Embryonic facial prominence (tissue), 1 donor: ENCODE measurements at regions not wholly inside any gene's neighbourhood (a gene's known extent, or its start where the extent isn't known, plus 50 kb on each side); places are given as distances from the start of the nearest gene placed in this dataset.
A peak's percentile ranks its signal among the peaks of the same experiment; 100 is the strongest.

Experiments
- DNase-seq: peaks from one replicate; pipeline ENCODE4 v3.0.0-alpha.2; 2016; ENCODE audit errors: extremely low spot score

DNA sequence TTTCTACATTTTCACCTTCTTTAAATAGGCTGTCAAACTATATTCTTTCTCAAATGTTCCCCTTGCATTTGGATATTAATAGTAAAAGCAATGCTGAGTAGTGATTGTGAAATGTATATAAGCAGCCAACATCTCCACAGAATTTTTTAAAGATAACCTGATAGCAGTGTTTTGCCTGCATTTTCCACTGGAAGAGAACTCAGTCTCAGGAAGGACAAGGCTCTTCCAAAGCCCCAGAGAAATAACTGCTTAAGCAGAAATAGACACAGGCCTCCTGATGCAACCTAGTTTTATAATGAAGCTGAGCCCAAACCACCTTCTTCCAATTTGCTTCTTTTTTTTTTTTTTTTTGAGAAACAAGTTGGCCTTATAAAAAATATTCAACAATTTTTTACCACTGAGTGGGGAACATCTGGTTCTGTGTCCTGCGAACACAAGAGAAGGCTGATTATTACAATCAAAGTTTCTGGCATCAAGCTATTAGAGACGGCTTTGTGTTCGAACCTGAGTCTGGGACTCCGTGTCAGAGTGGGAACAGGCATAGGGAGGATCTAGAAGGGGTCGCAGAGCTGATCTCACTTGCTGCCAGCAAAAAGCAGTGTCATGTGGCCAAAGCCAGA is 332.5 kb upstream of the TBL1XR1 start:
- DNase-seq: no peak

DNA sequence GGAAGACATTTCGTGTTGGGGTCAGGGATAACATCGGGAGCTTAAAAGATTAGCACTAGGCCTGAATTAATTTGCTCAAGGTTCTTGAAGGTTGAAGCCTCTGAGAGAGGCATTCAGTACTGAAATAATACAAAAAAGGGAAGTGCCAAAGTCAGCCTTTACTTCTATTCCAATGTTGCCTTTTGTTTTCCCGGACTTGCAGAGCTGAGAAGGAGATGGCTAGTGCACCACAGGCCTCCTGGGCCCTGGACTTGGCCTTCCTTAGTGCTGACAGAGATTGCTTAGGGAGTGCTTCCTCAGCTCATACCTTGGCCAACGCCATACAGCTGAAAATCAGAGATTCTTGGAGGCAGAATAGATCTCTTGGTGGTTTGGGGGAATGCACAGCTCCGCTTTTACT is 333.6 kb upstream of the TBL1XR1 start:
- no peak for DNase-seq

DNA sequence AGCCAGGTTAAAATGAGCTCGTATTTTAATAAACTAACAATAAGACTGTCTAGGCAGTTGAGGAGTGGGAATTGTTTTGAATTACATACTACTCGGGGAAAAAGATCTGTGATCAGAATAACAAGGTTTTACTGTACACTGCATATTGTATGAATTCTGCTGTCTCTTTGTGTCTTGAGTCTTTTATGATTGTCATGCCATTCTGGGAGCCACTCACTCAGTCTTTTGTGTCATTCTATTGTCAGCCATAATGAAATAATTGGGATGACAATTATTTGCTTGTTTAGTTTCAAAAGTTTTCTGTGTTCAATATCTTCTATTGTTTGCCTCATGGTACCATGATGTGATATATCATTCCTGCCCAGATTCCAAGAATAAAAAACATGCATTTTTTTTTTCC is 339.6 kb upstream of the TBL1XR1 start:
- DNase-seq: no peak

DNA sequence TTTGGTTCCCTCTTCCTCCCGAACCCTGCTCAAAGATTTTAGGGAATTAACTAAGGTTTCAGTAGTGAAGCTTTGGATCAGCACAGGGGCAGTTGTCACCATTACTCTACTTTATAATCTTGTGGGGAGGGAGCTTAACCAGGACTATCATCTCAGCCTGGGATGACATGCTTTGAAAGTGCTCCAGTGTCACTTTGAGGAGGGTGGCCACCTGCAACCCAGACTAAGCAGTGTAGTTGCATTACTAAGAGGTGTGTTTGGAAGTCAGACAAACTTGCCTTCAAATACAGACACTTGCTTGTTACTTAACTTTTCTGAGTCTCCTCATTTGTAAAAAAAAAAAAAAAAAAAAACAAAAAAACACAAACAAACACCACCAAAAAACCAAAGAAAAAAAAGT is 340.3 kb upstream of the TBL1XR1 start:
- no peak for DNase-seq

DNA sequence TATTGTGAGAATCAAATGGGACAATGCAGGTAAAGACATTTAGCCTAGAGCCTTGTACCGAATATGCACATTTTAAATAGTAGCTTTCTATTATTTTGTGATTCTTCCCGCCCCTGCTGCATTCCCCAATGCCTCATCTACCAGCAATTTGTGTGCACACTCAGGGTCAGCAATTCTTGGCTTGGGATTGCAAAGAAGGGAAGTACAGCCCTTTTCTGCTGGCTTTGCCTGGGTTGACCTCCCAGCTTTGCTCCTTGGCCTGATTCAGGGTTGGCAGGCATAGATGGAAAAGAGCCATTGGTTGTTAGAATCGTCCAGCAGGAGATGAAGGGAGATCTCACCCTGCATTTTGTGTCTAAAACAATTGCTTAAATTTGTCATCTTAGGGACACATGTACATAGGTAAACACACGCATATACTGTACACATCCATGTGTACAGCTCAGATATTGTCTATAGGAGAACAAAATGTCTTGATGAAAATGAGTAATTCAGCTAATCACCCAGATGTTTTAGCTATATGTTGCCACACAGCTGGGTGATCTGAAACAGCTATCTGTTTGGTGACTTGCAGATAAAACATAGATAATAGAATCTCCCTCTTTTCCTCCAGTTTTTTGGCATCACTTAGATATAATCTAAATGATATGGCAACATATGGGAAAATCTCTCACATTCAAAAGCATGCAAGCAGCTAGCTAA is 340.9 kb upstream of the TBL1XR1 start:
- DNase-seq: no peak

DNA sequence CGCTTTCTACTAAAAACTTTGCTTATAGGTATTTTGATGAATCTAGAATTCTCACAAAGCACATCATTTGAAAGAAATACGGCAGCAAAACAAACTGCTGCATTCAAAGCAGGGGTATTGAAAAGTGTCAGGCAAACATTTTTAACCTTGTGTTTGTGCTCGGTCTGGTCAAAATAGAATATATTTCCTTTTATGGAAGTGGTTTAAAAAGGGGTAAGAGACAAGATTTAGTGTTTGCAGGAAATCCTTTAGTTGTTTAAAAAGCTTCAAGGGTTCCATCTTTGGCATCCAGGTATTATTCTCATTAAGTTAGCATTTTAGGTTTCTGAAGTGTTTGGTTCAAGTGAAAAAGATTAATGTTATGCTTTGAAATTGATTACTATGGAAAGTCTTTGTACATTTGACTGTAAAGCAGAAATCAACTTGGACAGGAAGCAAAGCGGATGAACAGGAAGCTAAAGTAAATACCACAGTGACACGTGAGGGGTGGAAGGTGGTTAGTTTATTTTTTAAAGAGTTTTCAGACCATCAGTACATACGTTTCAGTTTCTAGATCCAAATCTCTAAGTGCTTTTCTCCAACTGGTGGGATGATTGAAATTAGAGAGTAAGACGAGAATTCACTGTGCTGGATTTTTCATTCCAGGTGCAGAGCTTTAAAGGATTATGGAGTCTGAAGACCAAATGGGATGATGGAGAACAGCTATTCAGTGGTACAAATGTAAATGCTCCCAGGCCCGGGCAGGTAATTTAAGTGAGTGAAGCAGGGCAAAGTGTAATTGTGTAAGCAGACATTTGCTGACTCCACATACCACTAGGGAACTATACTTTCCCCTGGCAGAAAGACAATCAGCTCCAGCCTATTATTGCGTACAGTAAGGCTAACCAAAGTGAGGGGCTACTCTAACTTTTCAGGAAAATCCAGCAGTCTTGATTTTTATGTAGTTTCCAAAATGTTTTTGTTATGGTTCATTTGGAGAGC is 341.8 kb upstream of the TBL1XR1 start:
- no peak for DNase-seq

DNA sequence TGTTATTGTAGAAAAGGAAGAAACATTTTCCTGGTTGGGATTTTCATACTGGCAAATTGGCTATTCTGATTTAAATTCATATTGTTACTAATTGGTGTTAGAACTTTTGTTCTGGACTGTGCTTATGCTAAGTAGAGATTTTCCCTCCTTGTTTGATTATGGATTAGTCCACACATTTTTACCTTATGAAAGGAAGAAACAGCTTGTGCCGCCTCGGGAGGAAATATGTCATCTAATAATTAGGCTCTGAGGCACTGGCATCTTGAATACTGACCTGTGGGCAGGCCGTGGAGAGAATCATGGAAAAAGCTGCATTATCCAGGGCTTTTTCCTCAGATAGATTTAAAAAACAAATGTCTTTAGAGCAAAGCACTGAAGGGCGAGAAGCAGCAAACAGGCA is 344.3 kb upstream of the TBL1XR1 start:
- DNase-seq: no peak

DNA sequence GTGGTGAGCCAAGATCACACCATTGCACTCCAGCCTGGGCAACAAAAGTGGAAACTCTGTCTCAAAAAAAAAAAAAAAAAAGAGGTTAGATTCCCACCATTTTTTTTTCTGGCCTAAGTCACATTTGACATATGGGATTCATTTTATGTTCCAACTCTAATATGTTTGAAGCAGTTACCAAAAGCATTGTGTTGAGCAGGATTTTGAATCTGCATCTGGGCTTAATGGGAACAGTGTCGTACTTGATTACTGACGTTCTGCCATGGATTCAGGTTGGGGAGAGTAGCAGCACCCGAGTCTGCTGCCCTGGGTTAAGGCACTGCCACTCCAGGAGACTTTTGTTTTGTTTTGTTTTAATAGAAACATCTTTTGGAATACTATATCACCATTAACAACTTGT is 348.7 kb upstream of the TBL1XR1 start:
- DNase-seq: no peak

DNA sequence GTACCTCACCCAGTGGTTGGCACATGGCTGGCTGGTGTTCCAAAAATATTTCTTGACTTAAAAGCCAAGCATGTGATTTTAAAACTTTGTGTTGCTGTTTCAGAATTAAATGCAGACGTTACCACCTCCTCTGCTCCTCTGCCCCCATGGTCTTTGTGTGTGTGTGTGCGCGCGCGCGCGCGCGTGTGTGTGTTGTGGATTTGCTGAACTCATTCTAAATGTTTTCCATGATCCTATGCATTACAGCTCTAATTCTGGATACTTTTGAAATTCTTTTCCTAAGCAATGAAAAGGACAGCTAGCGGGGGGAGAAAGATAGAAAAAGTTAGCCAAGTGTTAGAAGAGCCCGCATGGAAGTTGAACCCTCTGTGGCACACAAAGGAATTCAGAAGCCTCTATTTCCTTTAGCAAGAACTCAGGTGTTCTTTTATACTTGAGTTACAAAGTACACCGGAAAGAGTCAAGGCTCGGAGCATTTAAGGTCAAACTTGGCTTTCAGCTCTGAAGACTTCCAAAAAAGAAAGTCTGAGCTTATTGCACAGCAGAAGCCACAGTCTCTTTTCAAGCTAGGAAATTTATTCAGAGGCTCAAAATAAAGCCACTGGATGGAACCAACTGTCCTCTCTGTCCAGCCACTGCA is 350.5 kb upstream of the TBL1XR1 start:
- peak; percentile 51 for DNase-seq

DNA sequence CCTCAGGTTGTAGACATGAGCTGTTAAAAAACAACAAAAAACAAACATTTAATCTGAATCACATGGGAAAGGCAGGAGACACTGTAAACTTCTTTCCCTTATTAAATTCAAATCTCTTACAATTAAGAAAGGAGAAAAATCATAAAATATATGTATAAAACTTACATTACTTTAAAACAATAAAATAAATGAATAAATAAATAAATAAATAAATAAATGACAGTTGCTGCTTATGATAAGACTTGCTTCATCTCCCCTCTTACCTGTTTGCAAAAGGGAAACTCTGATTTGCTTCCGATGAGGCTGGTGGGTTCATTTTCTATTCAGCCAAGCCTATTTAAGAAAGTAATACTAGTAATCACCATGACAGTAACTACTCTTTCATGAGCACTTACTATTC is 353.4 kb upstream of the TBL1XR1 start:
- DNase-seq: no peak

DNA sequence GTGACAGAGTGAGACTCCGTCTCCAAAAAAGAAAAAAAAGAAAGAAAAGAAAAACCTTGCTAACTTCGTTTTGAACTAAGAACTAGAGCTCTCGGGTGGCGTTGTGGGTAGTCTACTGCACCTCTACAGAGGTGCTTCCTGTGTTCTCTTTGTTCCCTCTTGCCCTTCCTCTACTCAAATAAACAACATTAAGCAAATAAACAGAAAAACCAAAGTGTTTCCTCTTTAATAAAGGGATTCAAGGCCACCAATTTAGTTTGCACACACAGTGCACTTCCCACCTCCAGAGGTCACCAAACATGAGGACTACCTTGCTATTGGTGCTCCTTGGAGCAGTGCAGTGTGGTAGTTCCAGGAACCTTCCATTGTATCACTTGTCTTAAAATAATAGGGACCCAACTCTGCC is 354.2 kb upstream of the TBL1XR1 start:
- no peak for DNase-seq

DNA sequence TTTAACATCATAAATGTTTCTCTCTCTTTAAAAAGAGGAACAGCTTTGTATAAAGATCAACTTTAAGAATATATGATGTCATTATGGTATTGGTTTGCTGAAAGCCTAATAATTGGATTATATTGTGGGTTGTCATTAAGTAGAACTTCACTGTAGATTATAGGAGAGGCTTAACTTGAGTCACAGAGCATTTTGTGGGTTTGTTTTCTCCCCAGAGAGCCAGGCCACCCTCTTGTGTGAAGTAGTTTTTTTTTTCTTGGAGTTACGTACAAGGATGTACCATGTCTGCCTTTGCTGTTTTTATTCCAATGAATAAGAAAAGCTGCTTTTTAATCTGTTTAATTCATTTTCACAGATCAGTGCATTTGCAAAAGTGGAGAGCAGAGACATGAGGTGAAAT is 354.8 kb upstream of the TBL1XR1 start:
- no peak for DNase-seq

DNA sequence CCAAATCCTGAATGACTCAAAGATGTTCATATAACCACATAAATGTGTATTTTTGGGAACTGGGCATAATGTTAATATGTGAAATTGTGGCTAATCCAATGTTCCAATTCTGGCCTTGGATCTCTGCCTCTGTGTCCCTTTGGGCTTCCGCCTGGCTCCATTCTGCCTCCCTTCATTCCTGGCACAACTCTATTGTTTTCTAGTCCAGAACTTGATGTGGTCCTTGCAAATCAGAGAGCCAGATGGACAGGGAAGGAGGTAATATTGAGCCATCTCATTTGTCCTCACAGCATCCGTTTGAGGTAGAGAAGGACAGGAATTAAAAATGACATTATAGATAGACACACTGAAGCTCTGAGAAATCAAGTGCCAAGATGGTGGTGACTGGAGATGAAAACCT is 355.7 kb upstream of the TBL1XR1 start:
- DNase-seq: no peak

DNA sequence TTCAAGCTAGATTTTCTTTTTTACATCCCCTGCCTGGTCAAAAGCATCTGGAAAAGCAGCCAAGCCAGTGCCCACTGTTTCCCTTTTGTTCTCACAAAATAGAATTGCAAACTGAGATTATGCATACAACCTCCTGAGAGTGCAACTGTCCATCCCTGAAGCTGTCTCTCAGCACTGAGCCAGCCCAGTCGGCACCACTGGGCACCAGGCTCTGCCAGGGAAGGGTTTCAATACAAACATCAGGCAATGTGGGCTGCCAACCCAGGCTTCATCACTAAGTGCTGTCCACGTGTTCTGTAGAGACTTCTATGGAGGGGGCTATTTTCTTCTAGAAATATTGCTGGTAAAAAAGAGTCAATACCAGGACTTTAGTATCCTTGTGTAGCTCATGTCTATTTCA is 356.3 kb upstream of the TBL1XR1 start:
- no peak for DNase-seq

DNA sequence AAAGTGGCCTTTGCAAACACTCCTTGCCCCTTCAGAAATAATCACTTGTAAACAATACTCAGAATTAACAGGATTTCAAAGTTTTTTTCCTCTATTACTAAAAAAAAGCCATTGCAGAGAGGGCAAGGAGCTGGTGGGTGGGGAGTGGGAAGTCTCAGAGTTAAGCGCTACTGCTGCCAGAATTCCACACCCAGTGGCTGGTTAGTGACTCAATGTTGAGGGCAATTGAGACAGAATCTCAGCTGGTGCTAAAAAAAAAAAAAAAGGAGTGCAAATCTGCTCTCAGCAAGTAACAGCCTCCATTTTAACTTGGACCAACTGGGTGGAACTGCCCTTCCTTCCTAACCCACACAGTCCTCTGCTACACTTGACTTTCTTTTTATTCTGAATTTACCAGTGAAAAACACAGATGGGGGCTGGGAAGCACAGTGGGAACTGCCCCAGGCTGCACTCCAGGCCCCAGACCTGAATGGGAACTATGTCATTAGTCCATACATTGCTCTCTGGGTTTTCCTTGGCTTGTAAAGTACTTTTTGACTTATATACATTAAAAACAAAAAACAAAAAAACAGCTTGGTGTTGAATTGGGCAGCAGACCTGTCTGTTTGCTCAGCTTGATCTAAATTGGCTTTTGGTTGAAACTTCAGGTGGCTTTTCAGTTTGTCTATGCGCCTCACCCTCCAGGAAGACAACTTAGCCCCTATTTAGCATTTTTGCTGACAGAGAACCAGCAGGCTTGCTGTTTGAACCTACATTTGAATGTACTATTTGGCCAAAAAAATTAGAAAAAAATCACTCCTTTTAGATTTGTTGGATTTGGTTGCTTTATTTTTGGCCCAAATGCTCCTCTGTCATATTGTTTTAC is 357.8 kb upstream of the TBL1XR1 start:
- DNase-seq: no peak

DNA sequence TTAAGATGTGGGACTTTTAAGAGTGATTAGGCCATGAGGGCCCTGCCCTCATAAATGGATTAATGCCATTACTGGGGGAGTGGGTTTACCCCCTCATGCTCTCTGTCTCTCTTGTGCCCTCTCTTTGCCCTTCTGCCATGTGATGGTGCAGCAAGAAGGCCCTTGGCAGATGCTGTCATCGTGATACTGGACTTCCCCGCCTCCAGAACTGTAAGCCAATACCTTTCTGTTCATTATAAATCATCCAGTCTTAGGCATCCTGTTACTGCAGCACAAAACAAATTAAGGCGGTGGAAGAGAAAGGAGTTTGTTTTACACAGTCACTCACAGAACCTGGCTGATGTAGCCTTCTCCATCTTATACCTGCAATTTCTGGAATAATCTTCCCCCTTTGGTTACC is 360.3 kb upstream of the TBL1XR1 start:
- no peak for DNase-seq

DNA sequence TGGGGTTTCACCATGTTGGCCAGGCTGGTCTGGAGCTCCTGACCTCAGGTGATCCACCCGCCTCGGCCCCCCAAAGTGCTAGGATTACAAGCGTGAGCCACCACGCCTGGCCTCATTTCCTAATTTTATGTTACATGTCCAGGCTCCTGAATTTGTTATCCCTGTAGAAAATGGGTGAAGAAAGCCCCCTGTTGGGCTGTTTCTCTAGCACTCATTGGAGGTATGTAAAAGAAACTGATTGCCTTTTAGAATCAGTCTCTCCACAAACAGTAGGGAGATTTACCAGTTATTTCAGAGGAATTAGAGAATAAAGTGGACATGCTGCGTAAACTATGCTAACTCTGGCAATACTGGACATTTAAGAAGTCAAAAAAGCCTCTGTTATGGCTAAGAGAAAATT is 364.1 kb upstream of the TBL1XR1 start:
- no peak for DNase-seq

DNA sequence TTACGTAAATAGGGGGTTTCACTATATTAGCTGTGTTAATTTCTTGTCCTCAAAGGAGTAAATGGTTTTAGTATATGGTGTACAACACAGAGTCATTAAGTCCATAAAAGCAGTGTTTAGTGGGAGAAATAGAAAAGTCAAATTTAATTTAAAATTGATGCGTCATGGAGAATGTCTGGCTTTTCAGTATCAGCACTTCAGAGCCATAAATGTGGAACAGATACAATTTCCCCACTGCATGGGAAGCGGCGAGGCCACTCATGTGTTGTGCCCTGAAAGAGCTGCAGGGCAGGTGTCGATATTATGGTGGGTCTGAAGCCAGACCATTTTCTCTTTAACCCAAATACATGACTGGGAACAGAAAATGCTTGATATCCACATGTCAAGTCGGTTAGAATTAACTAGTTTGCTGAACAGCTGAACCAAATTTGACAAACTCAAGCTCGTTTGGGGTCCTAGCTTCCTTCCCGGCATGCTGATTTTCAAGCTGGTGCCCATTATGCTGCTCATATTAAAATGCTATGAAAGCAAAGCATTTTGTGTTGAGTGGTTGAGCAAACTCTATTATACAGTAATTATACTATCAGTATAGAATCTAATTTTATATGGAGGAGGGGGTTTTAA is 364.6 kb upstream of the TBL1XR1 start:
- no peak for DNase-seq

DNA sequence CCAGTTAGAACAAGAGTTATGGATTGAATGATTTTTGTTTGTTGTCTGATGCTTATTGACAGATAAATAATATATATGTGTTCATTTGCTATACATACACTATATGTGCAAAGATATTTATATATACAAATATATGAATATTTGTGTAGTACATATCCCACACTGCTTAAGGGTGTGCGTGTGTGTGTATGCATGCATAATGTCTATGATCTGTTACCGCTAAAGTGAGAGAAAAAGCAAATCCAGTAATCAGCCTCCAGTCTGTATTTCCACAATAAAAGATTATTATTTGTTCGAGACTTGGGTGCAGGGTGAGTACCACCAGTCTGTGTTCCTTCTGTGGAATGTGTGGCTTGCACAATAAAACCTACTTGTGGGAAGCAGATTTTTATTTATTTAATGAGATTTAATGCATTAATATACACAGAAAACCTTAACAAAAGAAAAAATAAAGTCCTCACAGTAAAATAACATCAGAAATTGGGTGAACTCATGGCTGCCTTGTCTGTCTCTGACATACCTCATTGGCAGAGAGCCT is 366.0 kb upstream of the TBL1XR1 start:
- DNase-seq: no peak

DNA sequence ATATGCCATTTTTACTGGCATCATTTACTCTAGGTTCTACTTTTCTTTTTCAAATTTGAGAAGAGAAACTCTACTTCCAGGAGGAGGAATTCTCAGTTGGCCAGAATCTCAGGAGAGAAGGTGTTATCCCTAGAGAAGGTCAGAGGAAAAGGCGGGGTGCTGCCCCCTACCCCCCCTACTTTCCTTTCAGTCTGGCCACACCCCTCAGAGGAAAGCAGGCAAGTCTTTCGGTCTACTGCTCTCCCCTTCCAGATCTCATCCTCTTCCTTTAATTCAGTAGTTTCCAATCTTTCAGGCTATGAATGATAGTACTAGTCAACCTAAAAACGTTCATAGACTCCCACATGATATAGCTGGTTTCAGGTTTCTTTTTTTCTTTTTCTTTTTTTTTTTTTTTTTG is 366.5 kb upstream of the TBL1XR1 start:
- no peak for DNase-seq

DNA sequence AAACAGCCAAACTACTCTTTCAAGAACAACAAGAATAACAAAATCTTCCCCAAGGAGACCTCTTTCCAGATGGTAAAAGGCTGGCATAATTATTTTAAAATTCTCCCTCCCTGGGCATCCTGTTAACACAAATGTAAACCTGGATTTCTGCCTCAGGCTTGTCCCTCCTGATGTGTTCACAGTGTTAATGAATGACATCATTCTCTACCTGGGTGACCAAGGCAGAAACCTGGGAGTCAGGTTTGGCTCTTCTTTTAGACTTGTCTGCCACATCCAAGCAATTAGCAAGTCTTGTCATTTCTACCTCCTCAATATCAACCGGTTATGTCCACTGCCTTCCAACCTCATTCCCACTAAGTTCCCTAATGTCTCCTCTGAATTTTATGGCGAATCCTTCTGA is 368.7 kb upstream of the TBL1XR1 start:
- no peak for DNase-seq
